ACHN (cell line): ENCODE measurements at regions not wholly inside any gene's neighbourhood (a gene's known extent, or its start where the extent isn't known, plus 50 kb on each side); places are given as distances from the start of the nearest gene placed in this dataset.
"Not testable (repeated sequence)": the region's sequence is repeated elsewhere in the genome, so short reads cannot be mapped to it uniquely, and the experiment has no call there.

ENCODE experiments used
- DNase-seq: peaks from one replicate; pipeline ENCODE4 v3.0.0-alpha.2; 2015
- in situ Hi-C: cut with HindIII; loops from 2 replicates; pipeline ENCODE4 v1.10.0; 2017; ENCODE audit warnings: low sequenced_read_pairs, low pct_ligation_motif_present, low pct_unique_long_range_greater_than_20kb

- in situ Hi-C loops, result no loop called here
- no peak for DNase-seq
Observed at GRCh38 chr5:124053340-124053739, 541.4 kb downstream of the CSNK1G3 start.

- in situ Hi-C loops, result no loop called here
- no peak for DNase-seq
Observed at GRCh38 chr5:124052201-124052600, 540.2 kb downstream of the CSNK1G3 start.

- in situ Hi-C loops, result no loop called here
Observed at GRCh38 chr5:124050120-124050770, 538.3 kb downstream of the CSNK1G3 start.

GRCh38 chr5:124045412-124045811 lies 533.4 kb downstream of the CSNK1G3 start:
- no peak for DNase-seq
- in situ Hi-C loops, result no loop called here

More at GRCh38 chr5:124050120-124050770, 538.3 kb downstream of the CSNK1G3 start:
- DNase-seq, result no peak

- no peak for DNase-seq
- in situ Hi-C loops, result no loop called here
Observed at GRCh38 chr5:124044613-124045012, 532.6 kb downstream of the CSNK1G3 start.

GRCh38 chr5:124043456-124043855 lies 531.5 kb downstream of the CSNK1G3 start:
- DNase-seq, result peak; percentile 12
- in situ Hi-C loops, result no loop called here

- DNase-seq, result no peak
- in situ Hi-C loops, result no loop called here
Observed at GRCh38 chr5:124040799-124041198, 528.8 kb downstream of the CSNK1G3 start.

GRCh38 chr5:124039410-124039809 lies 527.4 kb downstream of the CSNK1G3 start:
- no peak for DNase-seq
- in situ Hi-C loops, result no loop called here

GRCh38 chr5:124036786-124037185 lies 524.8 kb downstream of the CSNK1G3 start:
- DNase-seq, result no peak
- in situ Hi-C loops, result no loop called here

- in situ Hi-C loops, result no loop called here
- DNase-seq, result no peak
Observed at GRCh38 chr5:124034963-124035362, 523.0 kb downstream of the CSNK1G3 start.

GRCh38 chr5:124034083-124034700 lies 522.2 kb downstream of the CSNK1G3 start:
- DNase-seq, result no peak
- in situ Hi-C loops, result no loop called here

GRCh38 chr5:124030043-124030491 lies 518.1 kb downstream of the CSNK1G3 start:
- in situ Hi-C loops, result no loop called here
- DNase-seq, result no peak

- in situ Hi-C loops, result no loop called here
Observed at GRCh38 chr5:124027441-124027840, 515.5 kb downstream of the CSNK1G3 start.

GRCh38 chr5:124025306-124025845 lies 513.4 kb downstream of the CSNK1G3 start:
- DNase-seq, result no peak
- in situ Hi-C loops, result no loop called here

More at GRCh38 chr5:124027441-124027840, 515.5 kb downstream of the CSNK1G3 start:
- DNase-seq, result no peak

GRCh38 chr5:124022966-124023365 lies 511.0 kb downstream of the CSNK1G3 start:
- no peak for DNase-seq
- in situ Hi-C loops, result no loop called here

GRCh38 chr5:124021776-124022175 lies 509.8 kb downstream of the CSNK1G3 start:
- no peak for DNase-seq
- in situ Hi-C loops, result no loop called here

- in situ Hi-C loops, result no loop called here
- no peak for DNase-seq
Observed at GRCh38 chr5:124021066-124021641, 509.2 kb downstream of the CSNK1G3 start.

- DNase-seq, in situ Hi-C loops: not testable (repeated sequence)
Observed at GRCh38 chr5:124017321-124017720, 505.3 kb downstream of the CSNK1G3 start.

GRCh38 chr5:124007675-124008398 lies 495.9 kb downstream of the CSNK1G3 start:
- in situ Hi-C loops, result no loop called here
- DNase-seq, result peak; percentile 31
